PC-3 (cell line): ENCODE measurements at regions not wholly inside any gene's neighbourhood (a gene's known extent, or its start where the extent isn't known, plus 50 kb on each side); places are given as distances from the start of the nearest gene placed in this dataset.

ENCODE experiments used
- ATAC-seq: fragments of 200-7000 bp; cut with Tn5 transposase; 2 replicates; pipeline ENCODE4 v1.9.1; 2020; ENCODE audit warnings: mild to moderate bottlenecking, moderate library complexity
- BruUV-seq: library from RNA; stranded (reverse); fragments of 400-500 nt; replicated peaks from 2 replicates; lab custom pipeline; 2021; lab: Mats Ljungman, UMichigan
- CTCF ChIA-PET: fragments of 300-600 bp; sonication (Branson Sonifier 250); formaldehyde crosslinking; loops from one replicate; lab custom pipeline; 2022; ENCODE audit warnings: antibody characterized with exemption; lab: Charles Lee
- POLR2A ChIA-PET: fragments of 300-600 bp; sonication (Branson Sonifier 250); formaldehyde crosslinking; loops from one replicate; lab custom pipeline; 2022; ENCODE audit warnings: antibody characterized with exemption; ENCODE audit not compliant: unreplicated experiment; lab: Charles Lee
- DNase-seq: peaks from one replicate; pipeline ENCODE4 v3.0.0-alpha.2; 2015
- H2AFZ ChIP-seq: fragments of 300-600 bp; sonication (generic); 2 replicates; pipeline ENCODE4 v1.6.0; 2016; ENCODE audit warnings: antibody characterized with exemption, low read length
- H3F3A ChIP-seq: fragments of 300-600 bp; sonication (generic); one replicate; pipeline ENCODE4 v1.6.0; 2017; ENCODE audit warnings: antibody characterized with exemption, low read length, control low read depth, mild to moderate bottlenecking; ENCODE audit not compliant: unreplicated experiment
- H3K27ac ChIP-seq: fragments of 300-600 bp; sonication (generic); 2 replicates; pipeline ENCODE4 v1.5.1; 2016; ENCODE audit warnings: mild to moderate bottlenecking, low read length
- H3K27me3 ChIP-seq: fragments of 300-600 bp; sonication (generic); 2 replicates; pipeline ENCODE4 v1.6.1; 2016; ENCODE audit warnings: low read length, mixed read lengths
- H3K36me3 ChIP-seq: fragments of 300-600 bp; sonication (generic); 2 replicates; pipeline ENCODE4 v1.6.1; 2016; ENCODE audit warnings: low read depth, mixed run types, low read length, mixed read lengths
- H3K4me1 ChIP-seq: fragments of 300-600 bp; sonication (generic); 2 replicates; pipeline ENCODE4 v1.5.1; 2016; ENCODE audit warnings: low read length; ENCODE audit not compliant: insufficient read depth
- H3K4me2 ChIP-seq: fragments of 300-600 bp; sonication (generic); 2 replicates; pipeline ENCODE4 v1.6.0; 2016; ENCODE audit warnings: low read length
- H3K4me3 ChIP-seq: fragments of 300-600 bp; sonication (generic); 2 replicates; pipeline ENCODE4 v1.5.1; 2016; ENCODE audit warnings: mild to moderate bottlenecking, low read length, mixed read lengths
- H3K79me2 ChIP-seq: fragments of 300-600 bp; sonication (generic); 2 replicates; pipeline ENCODE4 v1.6.1; 2017; ENCODE audit warnings: low read length, mixed read lengths
- H3K9ac ChIP-seq: fragments of 300-600 bp; sonication (generic); 2 replicates; pipeline ENCODE4 v1.6.0; 2016; ENCODE audit warnings: mild to moderate bottlenecking, low read length
- H3K9me2 ChIP-seq: fragments of 300-600 bp; sonication (generic); replicated peaks from 2 replicates; pipeline ENCODE4 v1.6.1; 2016; ENCODE audit warnings: mixed run types, low read length, mixed read lengths
- H3K9me3 ChIP-seq: fragments of 300-600 bp; sonication (generic); 2 replicates; pipeline ENCODE4 v1.6.1; 2016; ENCODE audit warnings: low read length, mixed read lengths
- H4K20me1 ChIP-seq: fragments of 300-600 bp; sonication (generic); 2 replicates; pipeline ENCODE4 v1.6.1; 2016; ENCODE audit warnings: low read length, mixed read lengths
- CTCF ChIP-seq: fragments of 300-600 bp; sonication (generic); conservative IDR thresholded peaks from 2 replicates; pipeline ENCODE4 v1.5.1; 2017; ENCODE audit warnings: antibody characterized with exemption, low read depth, mild to moderate bottlenecking, low read length
- EZH2 ChIP-seq: fragments of 300-600 bp; sonication (generic); IDR thresholded peaks from one replicate; pipeline ENCODE4 v1.6.1; 2017; ENCODE audit warnings: antibody characterized with exemption, mild to moderate bottlenecking, low read length; ENCODE audit not compliant: unreplicated experiment
- EZH2phosphoT487 ChIP-seq: fragments of 300-600 bp; sonication (generic); IDR thresholded peaks from 2 replicates; pipeline ENCODE4 v1.6.1; 2018; ENCODE audit warnings: mild to moderate bottlenecking, antibody characterized with exemption, low read length, borderline replicate concordance
- intact Hi-C: fragments of 100-400 bp; cut with micrococcal nuclease; formaldehyde crosslinking; loops from 2 replicates; pipeline ENCODE4 v1.9.0; 2023

GRCh38 chr11:45546366-45546765, 119.1 kb downstream of the CHST1 start:
- Histone ChIP-seq H3K4me1 (no peaks in the 10 kb centered on the region), H3K36me3 (no peaks in the 10 kb centered on the region), H3K4me2 (no peak overlapping the region), H3K79me2 (no peaks in the 10 kb centered on the region), H3K9ac (no peak overlapping the region), H4K20me1 (no peaks in the 10 kb centered on the region), H3K9me3 (no peaks in the 10 kb centered on the region), H3K4me3 (no peak overlapping the region), H3K27ac (no peak overlapping the region), H3F3A (no peaks in the 10 kb centered on the region), H2AFZ (no peak overlapping the region), H3K9me2 (no peaks in the 10 kb centered on the region), H3K27me3 (peaks cover 3% of the 10 kb centered on the region; the same call in 1 of the 2 replicates)
- ChIA-PET POLR2A (no interaction called here), CTCF (no interaction called here)
- ATAC-seq (no peak), DNase-seq (no peak)
- BruUV-seq = no TSS peak
- intact Hi-C loops = no loop called here
- no peak for TF ChIP-seq CTCF
- TF ChIP-seq EZH2phosphoT487 = no peak
- no peak for TF ChIP-seq EZH2

- Histone ChIP-seq H3K9me2 (no peaks in the 10 kb centered on the region), H3F3A (no peaks in the 10 kb centered on the region), H2AFZ (no peak overlapping the region), H3K36me3 (no peaks in the 10 kb centered on the region), H3K4me1 (no peaks in the 10 kb centered on the region), H3K79me2 (no peaks in the 10 kb centered on the region), H3K9me3 (no peaks in the 10 kb centered on the region), H4K20me1 (no peaks in the 10 kb centered on the region), H3K27me3 (peaks cover 4% of the 10 kb centered on the region; the same call in 1 of the 2 replicates), H3K9ac (no peak overlapping the region), H3K4me2 (no peak overlapping the region), H3K4me3 (no peak overlapping the region), H3K27ac (no peak overlapping the region)
- CTCF ChIA-PET = no interaction called here
- intact Hi-C loops = no loop called here
- DNase-seq (no peak), ATAC-seq (no peak)
- POLR2A ChIA-PET = no interaction called here
- TF ChIP-seq CTCF (no peak), EZH2phosphoT487 (no peak), EZH2 (no peak)
- no TSS peak for BruUV-seq
Measured at GRCh38 chr11:45544826-45545225, 120.6 kb downstream of the CHST1 start.

DNA sequence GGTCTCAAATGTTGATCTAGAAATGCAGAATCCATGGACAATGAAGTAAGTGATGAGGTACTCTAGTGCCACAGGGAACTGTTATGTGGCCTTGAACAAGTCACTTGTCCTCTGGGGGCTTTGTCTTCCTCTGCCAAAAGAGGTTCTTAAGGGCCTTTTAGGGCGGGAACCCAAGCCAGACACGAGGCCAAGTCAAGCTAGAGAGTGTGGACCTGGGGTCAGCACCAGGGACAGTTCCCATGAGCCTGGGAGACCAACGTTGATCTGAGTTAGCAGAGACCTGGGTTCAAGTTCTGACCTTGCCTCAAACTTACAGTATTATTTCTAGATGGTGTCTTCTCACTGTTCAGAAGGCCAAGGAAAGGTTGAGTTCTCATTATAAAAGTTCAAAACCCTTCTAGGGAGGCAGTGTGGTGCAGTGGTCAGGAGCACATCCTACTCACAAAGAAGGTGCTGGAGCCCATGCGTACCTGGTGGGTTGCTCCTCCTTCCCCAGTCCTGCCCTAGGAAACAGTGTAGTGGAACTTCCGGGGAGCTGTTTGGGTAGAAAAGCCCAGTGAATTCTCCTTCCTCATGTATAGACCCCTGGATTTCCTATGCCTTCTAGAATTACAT, 121.5 kb downstream of the CHST1 start:
- no peaks in the 10 kb centered on the region for H3K4me1 ChIP-seq
- H3K27ac ChIP-seq = no peak overlapping the region
- peaks cover 11% of the 10 kb centered on the region; the same call in 1 of the 2 replicates for H3K27me3 ChIP-seq
- no peaks in the 10 kb centered on the region for H3K79me2 ChIP-seq
- H3F3A ChIP-seq = no peaks in the 10 kb centered on the region
- no peak for ATAC-seq
- H3K4me3 ChIP-seq = no peak overlapping the region
- H3K36me3 ChIP-seq = no peaks in the 10 kb centered on the region
- H3K9me3 ChIP-seq = no peaks in the 10 kb centered on the region
- ChIA-PET CTCF (no interaction called here), POLR2A (no interaction called here)
- H2AFZ ChIP-seq = no peak overlapping the region
- no peaks in the 10 kb centered on the region for H4K20me1 ChIP-seq
- no peak overlapping the region for H3K4me2 ChIP-seq
- H3K9me2 ChIP-seq = no peaks in the 10 kb centered on the region
- BruUV-seq = no TSS peak
- TF ChIP-seq EZH2phosphoT487 (no peak), CTCF (no peak), EZH2 (no peak)
- H3K9ac ChIP-seq = no peak overlapping the region
- intact Hi-C loops = no loop called here
- DNase-seq = peak; percentile 4
